DMS 273 (cell line): ENCODE measurements at regions not wholly inside any gene's neighbourhood (a gene's known extent, or its start where the extent isn't known, plus 50 kb on each side); places are given as distances from the start of the nearest gene placed in this dataset.
"Not testable (repeated sequence)": the region's sequence is repeated elsewhere in the genome, so short reads cannot be mapped to it uniquely, and the experiment has no call there.

ENCODE experiments used
- DNase-seq: peaks from one replicate; lab custom pipeline; 2025; ENCODE audit not compliant: unreplicated experiment; lab: John Stamatoyannopoulos, UW

DNA sequence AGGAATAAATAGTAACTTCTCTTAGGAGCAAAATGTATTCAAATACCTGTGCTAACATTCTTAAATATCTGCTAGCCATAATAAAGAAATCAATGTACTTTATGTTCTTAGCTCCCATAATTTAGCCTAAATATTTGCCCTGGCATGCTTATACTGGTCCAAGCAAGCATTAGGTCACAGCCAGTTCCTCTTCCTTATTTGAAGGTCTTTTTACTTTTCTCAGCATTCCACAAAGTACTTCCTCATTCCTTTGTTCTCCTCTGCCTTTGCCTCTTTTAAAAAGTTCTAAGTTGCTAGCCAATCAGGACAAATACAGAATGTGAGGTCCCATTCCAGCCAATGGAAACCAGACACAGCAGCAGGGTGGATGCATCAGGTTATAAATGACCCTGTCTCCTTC is 102.9 kb upstream of the INTU start:
- DNase-seq, result not testable (repeated sequence)

DNA sequence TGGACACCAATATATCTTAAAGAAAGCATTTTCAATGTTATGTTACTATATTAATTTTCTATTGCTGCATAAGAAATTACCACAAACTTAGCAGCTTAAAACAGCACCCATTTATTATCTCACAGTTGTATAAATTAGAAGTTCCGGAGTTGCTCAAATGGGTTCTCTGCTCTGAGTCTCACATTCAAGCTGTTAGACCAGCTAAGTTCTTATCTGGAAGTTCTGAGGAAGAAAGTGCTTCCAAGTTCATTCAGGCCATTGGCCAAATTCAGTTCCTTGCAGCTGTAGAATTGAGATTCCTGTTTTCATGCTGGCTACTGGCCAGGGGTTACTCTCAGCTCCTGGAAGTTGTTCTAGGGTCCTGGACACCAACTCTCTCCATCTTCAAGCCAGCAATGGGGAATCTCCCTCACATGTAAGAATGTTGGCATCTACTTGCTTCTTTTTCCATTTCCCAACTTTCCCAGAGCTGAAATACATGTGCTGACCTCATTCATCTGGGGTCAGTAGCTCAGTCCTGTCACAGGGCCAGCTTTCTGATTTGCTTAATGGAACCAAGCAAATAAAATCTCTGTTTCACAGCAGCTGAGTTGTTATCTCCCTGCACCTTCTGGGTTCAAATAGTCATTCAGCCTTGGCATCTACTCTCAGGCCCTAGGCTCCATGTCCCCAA is 99.6 kb upstream of the INTU start:
- DNase-seq, result peak; percentile 3

DNA sequence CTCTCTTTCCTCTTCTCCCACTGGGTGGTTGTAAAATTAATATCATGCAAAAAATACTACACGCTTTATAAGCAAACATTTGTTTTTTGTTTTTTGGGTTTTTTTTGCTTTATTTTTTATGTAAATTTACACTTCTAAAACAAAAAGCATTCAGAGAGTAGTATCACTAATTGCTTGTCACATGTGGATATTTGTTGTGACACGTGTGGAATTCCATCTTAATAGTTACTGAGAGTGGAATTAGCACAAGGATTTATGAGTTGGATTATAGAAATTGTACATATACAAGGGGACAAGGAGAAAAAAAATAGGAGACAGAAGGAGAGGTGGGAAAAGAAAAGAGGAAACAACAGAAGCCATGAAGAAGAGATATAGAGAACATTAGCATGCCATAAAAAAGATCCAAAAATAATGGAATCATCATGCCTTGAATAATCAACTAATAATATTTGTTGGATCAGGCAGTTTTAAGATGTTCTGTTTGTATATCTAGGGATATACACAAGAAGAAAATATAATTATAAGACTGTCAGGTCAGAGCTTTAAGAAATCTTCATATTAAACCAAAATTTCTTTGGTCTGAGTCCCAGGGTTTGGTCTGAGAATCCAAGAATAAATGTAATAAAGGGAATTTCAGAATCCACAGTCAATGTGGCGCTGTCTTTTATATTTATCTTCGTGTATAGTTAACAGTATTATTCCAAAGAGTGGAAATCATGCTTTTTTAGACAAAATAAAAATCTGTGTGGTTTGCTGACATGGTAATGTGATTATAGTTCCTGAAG is 98.5 kb upstream of the INTU start:
- no peak for DNase-seq

GRCh38 chr4:127538016-127538415 is 94.7 kb upstream of the INTU start:
- no peak for DNase-seq

GRCh38 chr4:127540497-127541025 is 92.2 kb upstream of the INTU start:
- no peak for DNase-seq

DNA sequence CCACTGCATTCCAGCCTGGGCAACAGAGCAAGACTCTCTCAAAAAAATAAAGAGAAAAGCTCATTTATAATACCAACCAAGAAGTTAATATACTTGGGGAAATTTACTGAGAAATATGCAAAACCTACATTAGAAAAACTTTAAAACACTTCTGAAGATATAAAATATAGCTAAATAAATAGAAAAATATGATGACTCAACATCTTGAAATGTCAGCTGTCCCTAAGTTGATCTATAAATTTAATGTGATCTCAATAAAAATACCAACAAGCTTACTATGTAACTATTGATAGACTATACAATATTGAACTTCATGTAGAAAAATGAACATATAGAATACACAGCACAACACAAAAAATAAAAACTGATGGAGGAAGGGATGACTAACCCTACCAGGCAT is 87.5 kb upstream of the INTU start:
- DNase-seq, result no peak

- no peak for DNase-seq
Measured at GRCh38 chr4:127548990-127549925, 83.5 kb upstream of the INTU start.

- peak; percentile 25 for DNase-seq
Measured at GRCh38 chr4:127555106-127555505, 77.7 kb upstream of the INTU start.

GRCh38 chr4:127558088-127558487 is 74.7 kb upstream of the INTU start:
- no peak for DNase-seq

GRCh38 chr4:127558489-127559407 is 74.0 kb upstream of the INTU start:
- no peak for DNase-seq

- no peak for DNase-seq
Measured at GRCh38 chr4:127559981-127560380, 72.8 kb upstream of the INTU start.

DNA sequence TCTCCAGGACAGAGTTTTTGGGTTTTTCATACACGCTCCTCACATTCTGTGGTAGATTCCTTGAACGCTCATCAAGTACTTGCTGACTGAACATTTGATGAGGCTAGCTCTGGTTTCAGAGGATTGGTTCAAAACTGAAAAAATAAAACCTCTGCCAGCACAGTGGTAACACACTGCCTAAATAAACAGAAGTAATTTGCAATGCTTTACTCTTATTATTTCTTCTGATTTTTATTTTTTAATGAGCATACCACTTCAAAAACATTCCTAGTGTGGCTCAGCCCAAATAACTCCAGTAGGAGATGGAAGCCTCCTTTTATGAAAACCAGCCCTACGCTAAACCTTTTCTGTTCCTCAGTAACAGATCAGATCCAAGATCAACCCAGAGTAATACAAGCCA is 72.0 kb upstream of the INTU start:
- no peak for DNase-seq

DNA sequence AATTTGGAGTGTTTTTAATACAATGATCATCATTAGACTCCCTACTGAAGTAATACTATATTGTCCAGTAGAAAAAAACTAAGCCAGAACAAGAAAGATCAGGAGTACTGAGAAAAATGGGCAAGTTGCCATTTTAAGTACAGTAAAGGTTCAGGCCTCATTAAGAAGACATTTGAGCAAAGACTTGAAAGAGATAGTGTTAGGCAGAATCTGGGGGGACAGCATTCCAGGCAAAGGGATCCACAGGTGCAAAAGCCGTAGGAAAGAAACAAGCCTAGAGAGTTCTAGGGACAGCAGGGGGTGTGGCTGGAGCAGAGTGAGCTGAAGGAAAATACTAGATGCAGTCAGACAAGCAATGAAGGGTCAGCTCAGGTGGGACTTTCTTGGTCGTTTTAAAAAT is 58.1 kb upstream of the INTU start:
- no peak for DNase-seq

- DNase-seq, result no peak
Measured at GRCh38 chr4:127575888-127576287, 56.9 kb upstream of the INTU start.

GRCh38 chr4:127578491-127578890 is 54.3 kb upstream of the INTU start:
- no peak for DNase-seq

DNA sequence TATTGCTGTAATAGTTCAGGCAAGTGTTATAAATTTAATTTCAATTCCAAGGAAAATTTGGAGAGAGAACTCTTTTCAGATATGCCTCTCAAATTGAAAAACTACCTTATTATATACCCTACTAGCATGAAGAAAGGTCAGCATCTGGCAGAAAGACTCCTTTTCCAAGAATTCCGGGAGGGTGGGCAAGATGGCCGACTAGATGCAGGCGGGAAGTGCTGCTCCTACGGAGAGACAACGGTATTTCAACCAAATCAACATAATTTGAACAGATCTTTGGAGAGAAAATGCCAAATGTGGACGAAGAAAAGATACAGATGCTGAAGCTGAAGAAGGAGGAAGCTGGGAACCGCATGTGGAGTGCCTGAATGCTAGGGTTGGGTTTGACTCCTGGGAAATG is 53.8 kb upstream of the INTU start:
- DNase-seq, result no peak

- DNase-seq, result no peak
Measured at GRCh38 chr4:127579821-127580220, 52.9 kb upstream of the INTU start.

DNA sequence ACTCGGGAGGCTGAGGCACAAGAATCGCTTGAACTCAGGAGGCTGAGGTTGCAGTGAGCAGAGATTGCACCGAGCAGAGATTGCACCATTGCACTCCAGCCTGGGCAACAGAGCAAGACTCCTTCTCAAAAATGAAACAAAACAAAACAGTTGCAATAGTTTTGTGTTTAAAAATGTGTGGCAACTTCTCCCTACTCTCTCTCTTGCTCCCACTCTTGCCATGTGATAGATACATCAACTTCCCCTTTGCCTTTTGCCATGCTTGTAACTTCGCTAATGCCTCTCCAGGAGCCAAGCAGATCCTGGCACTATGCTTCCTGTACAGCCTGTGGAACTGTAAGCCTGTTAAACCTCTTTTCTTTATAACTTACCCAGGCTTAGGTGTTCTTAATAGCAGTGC is 52.5 kb upstream of the INTU start:
- no peak for DNase-seq

DNA sequence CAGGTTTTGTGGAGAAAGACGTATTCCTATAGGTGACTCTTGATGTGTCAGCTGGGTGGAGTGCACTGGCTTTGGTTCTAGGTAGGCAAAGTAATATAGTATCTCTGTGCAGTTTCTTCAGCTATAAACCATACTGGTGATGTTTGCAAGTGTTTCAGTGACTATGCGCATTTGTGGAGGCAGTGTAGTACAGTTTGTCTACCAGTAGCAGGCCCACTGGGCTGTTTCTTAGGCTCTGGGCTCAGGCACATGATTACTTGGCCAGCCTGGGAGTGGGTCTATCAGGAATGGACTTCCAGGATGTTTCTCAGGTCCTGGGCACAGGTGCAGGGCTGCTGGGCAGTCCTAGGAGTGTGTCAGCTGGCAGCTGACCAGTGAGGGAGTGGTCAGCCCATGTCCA is 51.9 kb upstream of the INTU start:
- DNase-seq, result no peak
